ENCODE measurements at regions not wholly inside any gene's neighbourhood (a gene's known extent, or its start where the extent isn't known, plus 50 kb on each side); places are given as distances from the start of the nearest gene placed in this dataset.

GRCh38 chr22:35204807-35205775 is 52.2 kb upstream of the HMGXB4 start (continued):
- no peak for TF ChIP-seq ATF2 (IDR thresholded peaks at IDR 0.05; ENCODE audit: low read length)
- no peak for TF ChIP-seq FOSL1 (IDR thresholded peaks at IDR 0.05; ENCODE audit: insufficient read depth, low read depth, low read length)
- no peak for TF ChIP-seq CHD7 (IDR thresholded peaks at IDR 0.05; ENCODE audit: insufficient replicate concordance, low read length)
- no peak for TF ChIP-seq RFX5 (IDR thresholded peaks at IDR 0.05; ENCODE audit: borderline replicate concordance, low read depth, low read length)
- TF ChIP-seq MAFK (IDR thresholded peaks at IDR 0.05; ENCODE audit: low read depth, low read length) = no peak
- TF ChIP-seq CBX5 (IDR thresholded peaks at IDR 0.05; ENCODE audit: low read depth, low read length) = no peak
- no peak for TF ChIP-seq JUND (IDR thresholded peaks at IDR 0.05; ENCODE audit: low read length)
- no peak for TF ChIP-seq POLR2AphosphoS5 (IDR thresholded peaks at IDR 0.05; ENCODE audit: low read depth, low read length)
- TF ChIP-seq CREB1 (IDR thresholded peaks at IDR 0.05) = no peak

All from H1 (cell line).